NB4 (cell line): ENCODE measurements at regions not wholly inside any gene's neighbourhood (a gene's known extent, or its start where the extent isn't known, plus 50 kb on each side); places are given as distances from the start of the nearest gene placed in this dataset.

Experiments used
- POLR2A ChIP-seq: IDR thresholded peaks from 2 replicates; pipeline ENCODE4 v1.6.1; 2011; ENCODE audit warnings: mild to moderate bottlenecking; ENCODE audit not compliant: insufficient read length; ENCODE audit errors: extremely low read depth
- TF ChIP-seq, protein P1 (sequence below): IDR thresholded peaks from one replicate; pipeline ENCODE4 v1.5.1; 2012; ENCODE audit warnings: low read depth, low read length
- TF ChIP-seq, protein P2 (sequence below): IDR thresholded peaks from 2 replicates; pipeline ENCODE4 v1.6.1; 2011; ENCODE audit warnings: low read depth, low read length

DNA sequence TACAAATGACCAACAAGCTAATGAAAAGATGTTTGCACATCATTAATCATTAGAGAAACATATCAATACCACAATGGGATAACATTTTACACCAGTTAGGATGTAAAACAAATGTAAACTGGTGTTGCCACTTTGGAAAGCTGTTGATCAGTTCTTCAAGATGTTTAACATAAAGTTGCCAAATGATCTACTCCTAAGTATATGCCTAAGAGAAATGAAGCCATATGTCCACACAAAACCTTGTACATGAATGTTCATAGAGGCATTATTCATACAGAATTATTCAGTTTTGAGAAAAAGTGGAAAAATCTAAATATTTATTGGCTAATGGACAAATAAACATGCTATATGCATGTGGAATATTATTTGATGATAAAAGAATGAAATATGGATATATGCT, 136.9 kb upstream of the KITLG start:
- no peak for TF ChIP-seq POLR2A
- TF ChIP-seq, protein P1, sequence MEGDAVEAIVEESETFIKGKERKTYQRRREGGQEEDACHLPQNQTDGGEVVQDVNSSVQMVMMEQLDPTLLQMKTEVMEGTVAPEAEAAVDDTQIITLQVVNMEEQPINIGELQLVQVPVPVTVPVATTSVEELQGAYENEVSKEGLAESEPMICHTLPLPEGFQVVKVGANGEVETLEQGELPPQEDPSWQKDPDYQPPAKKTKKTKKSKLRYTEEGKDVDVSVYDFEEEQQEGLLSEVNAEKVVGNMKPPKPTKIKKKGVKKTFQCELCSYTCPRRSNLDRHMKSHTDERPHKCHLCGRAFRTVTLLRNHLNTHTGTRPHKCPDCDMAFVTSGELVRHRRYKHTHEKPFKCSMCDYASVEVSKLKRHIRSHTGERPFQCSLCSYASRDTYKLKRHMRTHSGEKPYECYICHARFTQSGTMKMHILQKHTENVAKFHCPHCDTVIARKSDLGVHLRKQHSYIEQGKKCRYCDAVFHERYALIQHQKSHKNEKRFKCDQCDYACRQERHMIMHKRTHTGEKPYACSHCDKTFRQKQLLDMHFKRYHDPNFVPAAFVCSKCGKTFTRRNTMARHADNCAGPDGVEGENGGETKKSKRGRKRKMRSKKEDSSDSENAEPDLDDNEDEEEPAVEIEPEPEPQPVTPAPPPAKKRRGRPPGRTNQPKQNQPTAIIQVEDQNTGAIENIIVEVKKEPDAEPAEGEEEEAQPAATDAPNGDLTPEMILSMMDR, result no peak
- TF ChIP-seq, protein P2, sequence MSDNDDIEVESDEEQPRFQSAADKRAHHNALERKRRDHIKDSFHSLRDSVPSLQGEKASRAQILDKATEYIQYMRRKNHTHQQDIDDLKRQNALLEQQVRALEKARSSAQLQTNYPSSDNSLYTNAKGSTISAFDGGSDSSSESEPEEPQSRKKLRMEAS, result no peak
